Chondrocyte (in vitro differentiated cells): ENCODE measurements at regions not wholly inside any gene's neighbourhood (a gene's known extent, or its start where the extent isn't known, plus 50 kb on each side); places are given as distances from the start of the nearest gene placed in this dataset.

Experiments
- DNase-seq: peaks from one replicate; pipeline ENCODE4 v3.0.0; 2021; ENCODE audit warnings: mixed read lengths, low spot score
- H3K27ac Mint-ChIP-seq: one replicate; pipeline ENCODE4 v1.8.0; 2021; ENCODE audit warnings: mild to moderate bottlenecking, moderate library complexity, mixed read lengths; ENCODE audit not compliant: unreplicated experiment
- H3K27me3 Mint-ChIP-seq: 2 replicates; pipeline ENCODE4 v1.8.0; 2021; ENCODE audit warnings: low read depth, mixed read lengths
- H3K36me3 Mint-ChIP-seq: 2 replicates; pipeline ENCODE4 v1.8.0; 2021; ENCODE audit warnings: low read depth, mixed read lengths
- H3K4me1 Mint-ChIP-seq: 2 replicates; pipeline ENCODE4 v1.8.0; 2021; ENCODE audit warnings: low read depth, mild to moderate bottlenecking, mixed read lengths
- H3K4me3 Mint-ChIP-seq: one replicate; pipeline ENCODE4 v1.8.0; 2021; ENCODE audit warnings: mild to moderate bottlenecking, moderate library complexity, mixed read lengths; ENCODE audit not compliant: unreplicated experiment
- H3K9me3 Mint-ChIP-seq: 2 replicates; pipeline ENCODE4 v1.8.0; 2021; ENCODE audit warnings: low read depth, mixed read lengths
- CTCF ChIP-seq: fragments of 200-600 bp; sonication (generic); IDR thresholded peaks from 2 replicates; pipeline ENCODE4 v1.5.0; 2021; ENCODE audit warnings: antibody characterized with exemption, mild to moderate bottlenecking, moderate library complexity

DNA sequence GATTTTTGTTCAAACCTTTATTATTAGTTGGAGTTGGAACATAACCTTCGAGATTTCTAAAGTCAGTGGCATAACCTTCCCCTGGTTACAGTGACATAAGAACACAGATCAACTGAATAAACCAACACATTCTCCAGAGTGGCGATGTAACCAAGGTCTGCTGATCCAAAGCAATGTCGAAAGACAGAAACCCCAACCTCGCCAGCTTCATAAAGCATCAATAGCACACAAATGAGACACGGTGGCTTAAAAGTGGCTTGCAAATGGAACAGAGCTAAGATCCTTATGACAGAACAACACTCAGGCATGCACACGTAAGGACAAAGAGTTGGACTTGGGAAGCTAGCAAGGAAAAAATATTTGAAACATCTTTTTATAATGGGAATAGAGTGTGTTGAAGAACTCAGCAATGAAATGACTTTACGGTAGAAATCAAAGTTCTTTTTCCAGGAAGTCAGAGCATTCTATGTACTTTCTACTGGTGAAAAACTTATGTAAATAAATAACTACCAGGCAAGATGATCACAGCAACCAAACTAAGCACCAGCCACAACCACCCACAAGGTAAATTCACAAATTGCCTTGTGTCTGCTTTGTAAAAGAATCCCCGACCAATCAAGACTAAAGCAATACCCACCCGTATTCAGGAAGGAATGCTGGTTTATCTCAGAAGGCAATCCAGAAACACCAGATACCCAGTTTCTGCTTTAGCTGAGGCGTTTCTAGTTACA, 61.0 kb upstream of the NHSL1 start:
- TF ChIP-seq CTCF, result no peak
- Mint-ChIP-seq H3K9me3 (no peaks in the 10 kb centered on the region), H3K4me3 (no peak overlapping the region), H3K36me3 (no peaks in the 10 kb centered on the region), H3K27me3 (no peaks in the 10 kb centered on the region), H3K4me1 (peaks cover 8% of the 10 kb centered on the region), H3K27ac (no peak overlapping the region)
- DNase-seq, result no peak

DNA sequence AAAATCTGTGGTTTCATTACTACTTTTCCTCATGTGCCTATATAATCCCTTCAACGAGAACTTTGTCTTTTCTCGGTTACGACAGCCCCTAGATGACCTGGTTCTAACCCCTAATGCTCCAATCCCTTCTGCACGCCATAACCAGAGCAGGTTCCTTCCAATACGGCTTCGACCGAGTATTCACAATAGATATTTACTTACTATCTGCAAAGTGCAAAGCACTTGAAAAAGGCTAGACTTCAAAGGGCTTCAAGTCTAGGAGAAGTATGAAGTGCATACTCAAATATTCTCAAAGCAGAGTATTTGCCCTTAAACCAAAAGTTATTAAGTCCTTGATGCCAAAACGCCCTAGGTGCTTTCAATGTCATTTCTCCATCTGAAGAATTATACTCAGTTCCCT, 63.4 kb upstream of the NHSL1 start:
- no peak for DNase-seq
- H3K27me3 Mint-ChIP-seq, result no peaks in the 10 kb centered on the region
- no peak overlapping the region for H3K27ac Mint-ChIP-seq
- no peak overlapping the region for H3K4me3 Mint-ChIP-seq
- no peaks in the 10 kb centered on the region for H3K4me1 Mint-ChIP-seq
- no peak for TF ChIP-seq CTCF
- H3K36me3 Mint-ChIP-seq, result no peaks in the 10 kb centered on the region
- no peaks in the 10 kb centered on the region for H3K9me3 Mint-ChIP-seq

GRCh38 chr6:138563231-138563630, 63.9 kb upstream of the NHSL1 start:
- DNase-seq, result no peak
- H3K4me3 Mint-ChIP-seq, result no peak overlapping the region
- H3K9me3 Mint-ChIP-seq, result no peaks in the 10 kb centered on the region
- H3K4me1 Mint-ChIP-seq, result no peaks in the 10 kb centered on the region
- no peaks in the 10 kb centered on the region for H3K36me3 Mint-ChIP-seq
- no peak for TF ChIP-seq CTCF
- H3K27ac Mint-ChIP-seq, result no peak overlapping the region
- no peaks in the 10 kb centered on the region for H3K27me3 Mint-ChIP-seq

DNA sequence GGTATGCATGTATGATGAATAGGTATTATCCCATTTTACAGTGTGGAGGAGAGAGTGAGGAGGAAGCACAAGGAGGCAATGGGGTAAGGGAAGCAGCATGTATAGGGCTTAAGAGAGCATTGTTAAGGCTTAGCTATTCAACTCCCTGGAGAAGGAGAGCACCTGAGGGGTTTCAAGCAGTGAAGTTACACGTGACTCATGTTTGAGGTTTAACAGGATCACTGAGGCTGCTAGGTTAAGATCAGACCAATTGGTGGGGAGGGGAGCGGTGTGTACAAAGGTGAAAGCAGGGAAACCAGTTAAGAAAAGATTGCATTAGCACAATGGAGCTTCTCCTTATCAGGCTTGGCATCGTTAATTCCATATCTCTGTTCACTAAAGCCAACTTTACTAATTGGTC, 64.4 kb upstream of the NHSL1 start:
- Mint-ChIP-seq H3K36me3 (no peaks in the 10 kb centered on the region), H3K27ac (no peak overlapping the region), H3K4me3 (no peak overlapping the region), H3K9me3 (no peaks in the 10 kb centered on the region), H3K4me1 (no peaks in the 10 kb centered on the region), H3K27me3 (no peaks in the 10 kb centered on the region)
- no peak for DNase-seq
- no peak for TF ChIP-seq CTCF

GRCh38 chr6:138564170-138564721, 65.0 kb upstream of the NHSL1 start:
- H3K4me3 Mint-ChIP-seq, result no peak overlapping the region
- H3K4me1 Mint-ChIP-seq, result no peaks in the 10 kb centered on the region
- H3K9me3 Mint-ChIP-seq, result no peaks in the 10 kb centered on the region
- no peaks in the 10 kb centered on the region for H3K27me3 Mint-ChIP-seq
- H3K36me3 Mint-ChIP-seq, result no peaks in the 10 kb centered on the region
- DNase-seq, result no peak
- no peak for TF ChIP-seq CTCF
- no peak overlapping the region for H3K27ac Mint-ChIP-seq
